ENCODE measurements at regions not wholly inside any gene's neighbourhood (a gene's known extent, or its start where the extent isn't known, plus 50 kb on each side); places are given as distances from the start of the nearest gene placed in this dataset.
A peak's percentile ranks its signal among the peaks of the same experiment; 100 is the strongest.
"Not testable (repeated sequence)": the region's sequence is repeated elsewhere in the genome, so short reads cannot be mapped to it uniquely, and the experiment has no call there.

- peaks cover 13% of the 10 kb centered on the region for H3K27me3 Mint-ChIP-seq (ENCODE audit: unreplicated experiment)
- DNase-seq (ENCODE audit: extremely low spot score, unreplicated experiment); H3K9me3 Mint-ChIP-seq (ENCODE audit: unreplicated experiment); H3K36me3 Mint-ChIP-seq (ENCODE audit: unreplicated experiment); H3K4me1 Mint-ChIP-seq (ENCODE audit: unreplicated experiment); H3K27ac Mint-ChIP-seq (ENCODE audit: unreplicated experiment); H3K4me3 Mint-ChIP-seq (ENCODE audit: unreplicated experiment): not testable (repeated sequence)
Observed at GRCh38 chr9:42357604-42358373, 174.3 kb downstream of the SPATA31A6 start.

DNA sequence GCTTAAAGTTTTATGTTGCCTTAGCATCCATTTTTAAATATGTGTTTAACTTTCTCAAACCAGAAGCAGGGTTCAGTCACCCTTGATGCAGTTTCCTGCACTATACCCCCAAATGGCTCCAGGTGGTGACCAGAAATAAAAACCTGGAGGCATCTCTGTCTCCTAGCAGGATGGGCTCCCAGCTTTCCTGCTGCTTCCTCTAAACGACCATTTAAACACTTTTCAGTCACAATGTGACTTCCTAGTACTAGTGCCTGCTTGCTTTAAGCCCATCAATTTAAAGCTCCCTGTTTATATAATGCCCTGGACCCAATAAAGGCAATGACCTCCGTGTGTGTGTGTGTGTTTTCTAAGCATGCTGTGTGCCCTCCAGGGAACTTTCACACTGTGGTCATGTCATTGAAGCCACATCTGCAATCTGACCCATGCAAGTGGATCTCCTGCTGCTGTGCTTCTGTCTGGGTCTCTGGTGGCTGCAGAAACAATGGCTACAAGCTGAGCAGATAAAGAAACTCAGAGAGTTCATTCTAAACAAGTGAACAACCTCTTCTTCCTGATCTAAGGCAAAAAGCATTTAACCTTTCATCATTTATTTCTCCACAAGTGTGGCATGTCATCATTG is 175.3 kb downstream of the SPATA31A6 start:
- peaks cover 13% of the 10 kb centered on the region for H3K27me3 Mint-ChIP-seq (ENCODE audit: unreplicated experiment)
- H3K4me3 Mint-ChIP-seq (ENCODE audit: unreplicated experiment); H3K9me3 Mint-ChIP-seq (ENCODE audit: unreplicated experiment); DNase-seq (ENCODE audit: extremely low spot score, unreplicated experiment); H3K4me1 Mint-ChIP-seq (ENCODE audit: unreplicated experiment); H3K36me3 Mint-ChIP-seq (ENCODE audit: unreplicated experiment); H3K27ac Mint-ChIP-seq (ENCODE audit: unreplicated experiment): not testable (repeated sequence)

- not testable (repeated sequence) for DNase-seq (ENCODE audit: extremely low spot score, unreplicated experiment); H3K36me3 Mint-ChIP-seq (ENCODE audit: unreplicated experiment); H3K27ac Mint-ChIP-seq (ENCODE audit: unreplicated experiment); H3K27me3 Mint-ChIP-seq (ENCODE audit: unreplicated experiment); H3K4me3 Mint-ChIP-seq (ENCODE audit: unreplicated experiment); H3K4me1 Mint-ChIP-seq (ENCODE audit: unreplicated experiment); H3K9me3 Mint-ChIP-seq (ENCODE audit: unreplicated experiment)
Observed at GRCh38 chr9:42364410-42365243, 181.2 kb downstream of the SPATA31A6 start.

- not testable (repeated sequence) for H3K27me3 Mint-ChIP-seq (ENCODE audit: unreplicated experiment); DNase-seq (ENCODE audit: extremely low spot score, unreplicated experiment); H3K36me3 Mint-ChIP-seq (ENCODE audit: unreplicated experiment); H3K27ac Mint-ChIP-seq (ENCODE audit: unreplicated experiment); H3K4me1 Mint-ChIP-seq (ENCODE audit: unreplicated experiment); H3K9me3 Mint-ChIP-seq (ENCODE audit: unreplicated experiment); H3K4me3 Mint-ChIP-seq (ENCODE audit: unreplicated experiment)
Observed at GRCh38 chr9:42365244-42365945, 181.9 kb downstream of the SPATA31A6 start.

- not testable (repeated sequence) for H3K36me3 Mint-ChIP-seq (ENCODE audit: unreplicated experiment); H3K9me3 Mint-ChIP-seq (ENCODE audit: unreplicated experiment); DNase-seq (ENCODE audit: extremely low spot score, unreplicated experiment); H3K27me3 Mint-ChIP-seq (ENCODE audit: unreplicated experiment); H3K4me3 Mint-ChIP-seq (ENCODE audit: unreplicated experiment); H3K27ac Mint-ChIP-seq (ENCODE audit: unreplicated experiment); H3K4me1 Mint-ChIP-seq (ENCODE audit: unreplicated experiment)
- TF ChIP-seq CTCF (IDR thresholded peaks at IDR 0.05): peak; percentile 36
Observed at GRCh38 chr9:42368279-42368881, 184.9 kb downstream of the SPATA31A6 start.

DNA sequence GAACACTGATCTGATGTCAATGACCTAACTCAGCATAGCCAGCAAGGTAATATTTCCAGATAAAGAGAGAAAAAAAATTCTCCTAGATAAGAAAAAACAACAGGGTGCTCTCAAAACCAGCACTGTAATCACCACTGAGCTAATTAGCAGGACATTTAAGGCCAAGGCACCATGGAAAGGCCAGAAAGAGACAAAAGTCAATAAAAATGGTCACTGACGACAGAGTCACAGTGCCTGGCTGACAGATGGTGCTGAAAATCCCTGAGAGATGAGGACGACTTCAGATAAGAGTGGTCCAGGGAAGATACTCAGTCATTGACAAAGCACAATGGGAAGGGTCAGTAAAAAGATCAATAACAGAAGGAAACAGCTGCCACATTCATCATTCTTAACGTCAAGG is 186.7 kb downstream of the SPATA31A6 start:
- H3K4me1 Mint-ChIP-seq (ENCODE audit: unreplicated experiment); H3K4me3 Mint-ChIP-seq (ENCODE audit: unreplicated experiment); H3K36me3 Mint-ChIP-seq (ENCODE audit: unreplicated experiment); H3K9me3 Mint-ChIP-seq (ENCODE audit: unreplicated experiment); H3K27me3 Mint-ChIP-seq (ENCODE audit: unreplicated experiment); H3K27ac Mint-ChIP-seq (ENCODE audit: unreplicated experiment); DNase-seq (ENCODE audit: extremely low spot score, unreplicated experiment): not testable (repeated sequence)

- H3K27me3 Mint-ChIP-seq (ENCODE audit: unreplicated experiment); H3K36me3 Mint-ChIP-seq (ENCODE audit: unreplicated experiment); H3K9me3 Mint-ChIP-seq (ENCODE audit: unreplicated experiment); H3K4me3 Mint-ChIP-seq (ENCODE audit: unreplicated experiment); H3K4me1 Mint-ChIP-seq (ENCODE audit: unreplicated experiment); DNase-seq (ENCODE audit: extremely low spot score, unreplicated experiment); H3K27ac Mint-ChIP-seq (ENCODE audit: unreplicated experiment): not testable (repeated sequence)
Observed at GRCh38 chr9:42371417-42371816, 188.0 kb downstream of the SPATA31A6 start.

DNA sequence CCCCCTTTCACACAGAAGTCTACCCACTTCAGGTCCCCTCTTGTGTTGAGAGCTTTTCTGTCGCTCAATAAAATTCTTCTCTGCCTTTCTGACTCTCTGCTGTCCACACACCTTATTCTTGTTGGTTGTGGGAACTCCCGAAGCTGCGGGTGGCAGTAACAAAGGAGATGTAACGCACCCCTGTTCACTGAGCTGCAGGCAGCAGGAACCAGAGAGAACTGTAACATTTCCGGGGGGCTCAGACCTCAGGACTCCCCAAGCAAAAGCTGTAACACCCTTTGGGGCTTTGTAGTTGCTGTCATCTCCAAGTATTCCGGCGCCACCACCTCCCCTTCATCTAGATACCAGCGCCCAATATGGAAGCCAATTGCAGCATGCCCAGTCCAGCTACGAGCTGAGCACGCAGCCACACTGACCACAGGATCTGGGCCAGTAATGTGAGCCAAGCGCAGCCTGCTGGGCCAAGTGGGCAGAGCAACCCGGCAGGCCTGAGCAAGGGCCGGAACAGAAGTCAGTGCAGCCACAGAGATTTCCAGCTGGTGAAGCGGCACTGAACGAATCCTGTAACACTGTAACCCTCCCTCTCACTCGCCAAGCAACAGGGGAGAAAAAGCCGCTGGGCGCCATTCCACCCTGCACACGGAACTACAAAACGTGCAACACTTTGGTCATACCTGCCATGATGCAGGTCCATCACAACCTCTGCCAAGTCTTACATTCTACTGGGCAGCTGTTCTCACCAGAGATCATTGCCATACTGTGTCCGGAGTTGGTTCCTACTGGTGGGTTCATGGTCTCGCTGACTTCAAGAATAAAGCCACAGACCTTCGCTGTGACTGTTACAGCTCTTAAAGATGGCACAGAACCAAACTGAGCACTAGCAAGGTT is 194.3 kb downstream of the SPATA31A6 start:
- H3K36me3 Mint-ChIP-seq (ENCODE audit: unreplicated experiment); H3K27ac Mint-ChIP-seq (ENCODE audit: unreplicated experiment); H3K27me3 Mint-ChIP-seq (ENCODE audit: unreplicated experiment); DNase-seq (ENCODE audit: extremely low spot score, unreplicated experiment); H3K4me1 Mint-ChIP-seq (ENCODE audit: unreplicated experiment); H3K4me3 Mint-ChIP-seq (ENCODE audit: unreplicated experiment); H3K9me3 Mint-ChIP-seq (ENCODE audit: unreplicated experiment): not testable (repeated sequence)
